GM19395 (cell line): ENCODE measurements at regions not wholly inside any gene's neighbourhood (a gene's known extent, or its start where the extent isn't known, plus 50 kb on each side); places are given as distances from the start of the nearest gene placed in this dataset.

Experiments
- ATAC-seq: cut with Tn5 transposase; IDR thresholded peaks from one replicate; pipeline ENCODE4 v1.9.1; 2021; ENCODE audit warnings: mild to moderate bottlenecking, moderate library complexity; ENCODE audit not compliant: unreplicated experiment

- no peak for ATAC-seq
Measured at GRCh38 chr19:29098091-29098490, 114.9 kb downstream of the UQCRFS1 start.

DNA sequence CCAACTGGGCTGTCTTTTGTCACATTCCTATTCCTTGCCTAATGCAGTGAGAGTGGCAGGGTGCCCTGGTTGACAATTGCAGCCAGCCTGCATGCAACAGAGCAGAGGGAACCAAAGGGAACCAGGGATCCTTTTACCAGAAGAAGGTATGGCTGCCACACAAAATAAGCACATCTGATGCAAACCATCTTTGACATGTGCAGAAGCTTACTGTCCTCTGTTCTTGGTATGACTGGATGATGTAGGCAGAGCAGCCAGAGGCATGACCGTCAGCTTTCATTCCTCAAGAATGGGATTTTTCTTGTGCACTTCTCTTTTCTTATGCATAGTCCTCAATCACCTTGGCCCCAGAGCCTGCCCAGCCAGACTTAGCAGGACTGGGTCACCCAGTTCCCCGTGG lies 116.1 kb downstream of the UQCRFS1 start:
- no peak for ATAC-seq

GRCh38 chr19:29093553-29093908 lies 119.4 kb downstream of the UQCRFS1 start:
- no peak for ATAC-seq

DNA sequence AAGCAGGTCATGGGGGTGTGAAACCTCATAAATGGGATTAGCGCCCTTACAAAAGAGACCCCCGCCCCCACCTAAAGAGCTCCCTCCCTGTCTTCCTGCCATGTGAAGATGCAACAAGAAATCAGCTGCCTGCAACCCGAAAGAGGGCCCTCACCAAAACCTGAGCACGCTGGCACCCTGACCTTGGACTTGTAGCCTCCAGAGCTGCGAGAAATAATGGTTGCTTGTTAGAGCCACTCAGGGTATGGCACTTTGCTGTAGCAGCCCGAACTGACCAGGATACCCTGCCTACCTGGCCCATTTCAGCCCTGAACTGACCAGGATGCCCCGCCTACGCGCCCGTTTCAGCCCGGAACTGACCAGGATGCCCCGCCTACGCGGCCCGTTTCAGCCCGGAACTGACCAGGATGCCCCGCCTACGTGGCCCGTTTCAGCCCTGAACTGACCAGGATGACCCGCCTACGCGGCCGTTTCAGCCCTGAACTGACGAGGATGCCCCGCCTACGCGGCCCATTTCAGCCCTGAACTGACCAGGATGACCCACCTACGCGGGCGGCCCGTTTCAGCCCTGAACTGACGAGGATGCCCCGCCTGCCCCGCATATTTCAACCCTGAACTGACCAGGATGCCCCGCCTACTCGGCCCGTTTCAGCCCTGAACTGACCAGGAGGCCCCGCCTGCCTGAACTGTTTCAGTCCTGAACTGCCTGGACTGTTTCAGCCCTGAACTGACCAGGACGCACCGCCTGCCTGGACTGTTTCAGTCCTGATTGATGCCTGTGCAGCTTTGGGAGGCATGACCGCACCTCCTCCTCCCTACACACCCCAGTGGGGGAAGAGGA lies 120.0 kb downstream of the UQCRFS1 start:
- ATAC-seq: no peak

DNA sequence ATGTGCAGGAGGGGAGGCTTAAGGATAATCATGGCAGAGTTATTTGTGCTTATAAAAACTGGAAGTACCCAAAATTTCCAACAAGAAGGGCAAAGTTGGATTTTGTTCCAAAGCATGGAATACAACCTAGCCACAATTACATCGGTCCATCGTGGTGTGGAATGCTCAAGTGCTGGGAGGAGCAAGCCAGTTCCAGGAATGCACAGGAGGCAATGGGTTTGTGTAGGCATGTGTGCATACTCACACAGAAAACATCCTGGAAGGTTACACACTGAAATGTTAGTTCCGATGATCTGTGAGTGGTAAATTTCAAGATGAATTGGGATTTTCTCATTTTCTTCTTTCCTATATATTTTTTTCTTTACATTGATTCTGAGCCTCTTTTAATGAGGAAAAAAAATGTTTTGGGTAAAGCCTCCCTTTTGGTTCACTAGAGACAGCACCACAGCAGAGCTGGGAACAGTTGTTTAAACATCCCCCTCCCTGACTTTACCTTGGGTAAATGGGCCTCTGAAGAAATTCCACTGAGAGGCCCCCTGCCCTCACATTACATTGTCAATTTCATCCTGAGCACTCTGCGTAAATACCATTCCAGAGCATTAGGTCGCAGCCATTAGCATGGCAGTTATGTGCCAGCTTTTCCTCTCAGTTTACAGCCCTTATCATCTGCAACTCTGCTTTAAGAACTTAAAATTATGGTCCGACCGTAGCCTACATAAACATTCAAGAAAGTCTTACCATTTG lies 122.0 kb downstream of the UQCRFS1 start:
- ATAC-seq: no peak

- ATAC-seq: no peak
Measured at GRCh38 chr19:29089315-29089870, 123.6 kb downstream of the UQCRFS1 start.

- ATAC-seq: no peak
Measured at GRCh38 chr19:29088761-29089160, 124.2 kb downstream of the UQCRFS1 start.

GRCh38 chr19:29086646-29087045 lies 126.3 kb downstream of the UQCRFS1 start:
- no peak for ATAC-seq

DNA sequence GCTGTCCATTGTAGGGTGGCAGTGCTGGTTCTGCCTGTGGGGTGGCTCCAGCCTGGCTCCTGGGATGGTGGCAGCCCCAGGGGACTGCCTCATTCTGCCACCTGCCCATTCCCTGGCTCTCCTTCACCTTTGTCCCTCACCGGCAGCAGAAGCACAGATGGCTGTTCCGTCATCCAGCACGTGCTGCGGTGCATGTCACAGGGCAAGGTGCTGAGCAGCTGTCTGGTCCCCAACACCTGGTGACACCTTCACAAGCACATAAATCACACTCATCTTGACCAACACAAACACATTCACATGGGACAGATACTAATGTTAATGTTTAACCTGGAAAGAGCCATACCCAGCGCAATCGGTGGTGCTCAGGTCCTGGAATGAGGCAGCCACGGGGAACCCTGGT lies 126.8 kb downstream of the UQCRFS1 start:
- no peak for ATAC-seq

DNA sequence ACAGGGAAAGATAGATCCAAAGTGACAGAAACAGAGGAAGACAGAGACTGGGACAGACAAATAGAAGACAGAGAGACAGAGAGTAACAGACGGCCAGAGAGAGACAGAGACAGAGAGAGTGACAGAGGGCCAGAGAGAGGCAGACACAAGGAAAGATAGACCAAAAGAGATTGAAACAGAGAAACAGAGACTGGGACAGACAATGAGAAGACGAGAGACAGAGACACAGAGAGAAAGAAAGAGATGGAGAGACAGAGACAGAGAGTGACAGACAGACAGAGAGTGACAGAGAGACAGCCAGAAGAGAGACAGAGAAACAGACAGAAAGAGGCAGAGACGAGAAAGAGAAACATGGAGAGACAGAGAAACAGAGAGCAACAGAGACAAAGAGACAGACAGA lies 127.3 kb downstream of the UQCRFS1 start:
- no peak for ATAC-seq

DNA sequence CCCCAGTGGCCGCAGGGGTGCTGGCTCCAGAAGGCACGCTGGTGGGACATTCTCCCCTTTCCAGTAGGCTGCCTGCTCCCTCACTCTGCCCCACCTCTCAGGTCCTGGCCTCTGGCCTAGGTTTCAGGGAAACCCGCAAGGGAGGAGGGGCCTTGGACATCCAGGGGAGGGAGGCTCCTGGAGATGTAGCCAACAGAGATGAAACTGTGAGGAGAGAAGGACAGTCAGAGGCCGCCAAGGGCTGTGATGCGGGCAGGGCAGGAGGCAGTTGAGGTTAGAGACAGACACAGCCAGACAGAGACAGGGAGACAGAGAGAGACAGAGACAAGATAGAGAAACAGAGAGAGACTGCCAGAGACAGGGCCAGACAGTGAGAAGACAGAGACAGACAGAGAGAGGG lies 127.7 kb downstream of the UQCRFS1 start:
- ATAC-seq: no peak

DNA sequence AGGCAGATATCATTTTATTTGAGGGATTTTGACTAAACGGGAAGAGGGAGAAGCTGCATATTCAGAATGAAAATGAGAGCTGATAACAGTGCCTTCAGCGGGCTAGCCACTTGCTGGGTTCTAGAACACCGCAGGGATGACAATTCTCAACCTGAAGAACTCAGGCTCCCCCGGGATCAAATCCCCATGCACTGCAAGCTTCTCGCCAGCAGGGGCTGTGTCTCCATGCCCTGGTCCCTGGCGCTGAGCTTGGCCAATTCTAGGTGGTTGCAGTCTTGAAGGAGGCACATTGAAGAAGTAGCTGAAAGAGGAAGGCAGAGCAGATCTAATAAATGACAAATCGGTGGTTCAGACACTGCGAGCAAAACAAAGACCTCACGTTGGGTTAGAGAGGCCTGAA lies 128.7 kb downstream of the UQCRFS1 start:
- ATAC-seq: no peak

- ATAC-seq: no peak
Measured at GRCh38 chr19:29083863-29084262, 129.1 kb downstream of the UQCRFS1 start.

DNA sequence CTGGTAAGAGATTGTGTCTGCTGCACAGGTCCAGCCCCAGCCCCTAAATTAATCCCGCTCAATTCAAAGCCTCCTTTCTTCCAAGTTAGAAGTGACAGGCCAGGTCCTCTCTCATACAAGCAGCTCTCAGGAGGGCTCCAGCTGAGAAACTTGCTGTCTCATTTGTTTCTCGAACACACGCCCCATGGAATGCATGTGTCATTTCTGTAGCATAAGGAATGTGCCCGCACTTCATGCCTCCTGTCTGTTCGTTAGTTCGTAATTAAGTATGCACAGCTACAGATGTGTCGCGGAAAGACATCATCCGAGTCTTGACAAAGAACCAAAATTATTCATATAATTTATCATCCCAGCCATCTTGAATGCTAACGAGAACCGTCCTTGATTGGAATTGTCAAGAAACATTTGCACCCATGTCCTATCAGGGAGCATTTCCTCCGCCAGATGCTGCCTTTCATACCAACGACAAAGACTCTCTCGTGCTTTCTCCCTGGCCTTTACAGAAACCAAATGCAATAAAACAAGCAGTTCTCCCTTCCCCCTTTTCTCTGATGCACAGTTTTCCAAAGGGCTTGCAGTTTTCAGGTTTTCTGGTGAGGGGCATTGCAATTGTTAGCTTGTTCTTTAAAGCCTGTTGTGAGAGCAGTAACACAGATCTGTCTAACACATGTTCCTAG lies 133.5 kb downstream of the UQCRFS1 start:
- ATAC-seq: no peak

GRCh38 chr19:29076963-29077362 lies 136.0 kb downstream of the UQCRFS1 start:
- no peak for ATAC-seq

DNA sequence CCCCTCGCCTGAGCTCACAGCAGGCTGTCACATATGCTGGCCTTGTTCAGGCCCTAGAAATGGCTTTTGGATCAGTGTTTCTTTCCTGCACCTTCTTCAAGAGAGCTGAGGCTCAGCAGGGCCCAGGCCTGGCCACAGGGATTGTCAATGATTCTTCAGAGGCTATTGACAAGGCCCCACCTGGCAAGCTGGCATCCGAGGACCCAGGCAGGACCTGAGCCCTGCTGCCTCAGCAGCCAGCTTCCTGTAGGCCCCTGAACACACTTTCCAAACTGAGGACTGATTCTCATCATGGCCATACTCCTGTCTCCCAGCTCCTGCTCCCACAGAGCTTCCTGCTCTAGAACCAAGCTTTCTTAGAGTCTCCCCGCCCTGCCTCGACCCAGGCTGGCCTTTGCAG lies 136.8 kb downstream of the UQCRFS1 start:
- ATAC-seq: no peak

DNA sequence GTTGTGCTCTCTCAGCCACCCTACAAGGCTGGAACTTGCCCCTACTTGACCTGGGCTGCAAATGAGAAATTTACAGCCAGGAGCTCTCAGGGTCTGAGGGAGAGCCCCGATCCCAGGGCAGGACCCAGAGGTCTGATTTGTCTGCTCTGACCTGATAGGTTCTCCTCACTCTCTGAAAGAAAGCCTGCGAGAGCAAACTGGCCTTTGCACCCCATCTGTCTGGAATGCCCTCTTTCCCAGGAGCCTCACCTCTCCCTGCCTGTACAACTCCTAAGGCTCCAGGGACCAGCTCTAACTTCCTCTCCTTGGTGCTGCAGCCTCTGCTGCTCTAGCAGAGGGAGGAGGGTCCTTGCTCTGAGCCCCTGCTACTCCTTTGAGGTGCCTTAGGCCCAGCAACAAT lies 137.8 kb downstream of the UQCRFS1 start:
- ATAC-seq: no peak

DNA sequence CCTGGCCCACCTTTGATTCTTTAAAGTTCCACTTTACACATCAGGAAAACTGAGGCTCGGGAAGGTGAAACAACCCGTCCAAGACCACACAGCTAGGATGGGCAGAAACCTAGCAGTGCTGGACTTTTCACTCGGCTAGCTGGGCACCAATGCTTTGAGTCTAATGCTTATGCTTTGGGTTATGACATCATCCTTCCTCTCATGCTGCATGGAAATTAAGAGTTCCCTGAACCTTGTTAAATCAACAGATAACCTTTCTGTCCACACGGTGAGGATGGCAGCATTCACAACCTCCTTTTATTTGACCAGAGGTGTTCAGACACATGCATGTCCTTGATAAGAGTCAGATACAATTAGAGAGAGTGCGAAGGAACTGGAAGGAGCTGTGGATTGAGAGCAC lies 138.4 kb downstream of the UQCRFS1 start:
- ATAC-seq: no peak

GRCh38 chr19:29067831-29068230 lies 145.1 kb downstream of the UQCRFS1 start:
- ATAC-seq: no peak

GRCh38 chr19:29062475-29063435 lies 150.2 kb downstream of the UQCRFS1 start:
- ATAC-seq: no peak
